Common myeloid progenitor, CD34-positive (primary cell): ENCODE measurements at regions not wholly inside any gene's neighbourhood (a gene's known extent, or its start where the extent isn't known, plus 50 kb on each side); places are given as distances from the start of the nearest gene placed in this dataset.
A peak's percentile ranks its signal among the peaks of the same experiment; 100 is the strongest.

Experiments used
- CTCF ChIA-PET: fragments of 350-600 bp; sonication (Branson Sonifier 250); formaldehyde crosslinking; loops from one replicate; lab custom pipeline; 2021; ENCODE audit warnings: antibody characterized with exemption; lab: Charles Lee
- POLR2A ChIA-PET: fragments of 350-600 bp; sonication (Branson Sonifier 250); formaldehyde crosslinking; loops from one replicate; lab custom pipeline; 2021; ENCODE audit warnings: antibody characterized with exemption; lab: Charles Lee
- DNase-seq, 3 donors: peaks; one replicate each; pipeline versions ENCODE4 v3.0.0 to v3.0.0-alpha.2; 2013
- H3K27ac ChIP-seq, 2 experiments: 1 replicate in 1 of 2; 2 replicates in 1 of 2; pipeline ENCODE4 v1.7.0; 2013; ENCODE audit warnings: inconsistent platforms in 2 of 2, low read length in 2 of 2, mild to moderate bottlenecking in 2 of 2, low read depth in 1 of 2, moderate library complexity in 1 of 2; ENCODE audit not compliant: severe bottlenecking in 2 of 2, insufficient read depth in 1 of 2, poor library complexity in 1 of 2
- H3K27me3 ChIP-seq, 5 experiments: replicated peaks in 2 of 5; 1 replicate in 3 of 5; 2 replicates in 2 of 5; pipeline versions ENCODE4 v1.6.1 to v1.7.0; 2013; ENCODE audit warnings: low read length in 4 of 5, mild to moderate bottlenecking in 2 of 5, moderate library complexity in 2 of 5, inconsistent platforms in 1 of 5; ENCODE audit not compliant: insufficient read depth in 5 of 5, control insufficient read depth in 4 of 5
- H3K36me3 ChIP-seq, 4 experiments: 1 replicate in 2 of 4; 2 replicates in 2 of 4; pipeline versions ENCODE4 v1.6.1 to v1.7.0; 2013; ENCODE audit warnings: low read length in 3 of 4, control low read depth in 1 of 4, mild to moderate bottlenecking in 1 of 4; ENCODE audit not compliant: control insufficient read depth in 4 of 4, insufficient read depth in 4 of 4
- H3K4me1 ChIP-seq, 4 experiments: 1 replicate in 3 of 4; 2 replicates in 1 of 4; pipeline versions ENCODE4 v1.6.1 to v1.7.1; 2013; ENCODE audit warnings: low read length in 3 of 4, mild to moderate bottlenecking in 3 of 4, control low read depth in 1 of 4, inconsistent platforms in 1 of 4, moderate library complexity in 1 of 4; ENCODE audit not compliant: control insufficient read depth in 4 of 4, insufficient read depth in 4 of 4; ENCODE audit errors: control extremely low read depth in 1 of 4
- H3K4me3 ChIP-seq, 7 experiments: 1 replicate in 4 of 7; 2 replicates in 3 of 7; pipeline versions ENCODE4 v1.5.1 to v1.7.0; 2013; ENCODE audit warnings: mild to moderate bottlenecking in 7 of 7, low read length in 6 of 7, moderate library complexity in 6 of 7, inconsistent platforms in 2 of 7, low read depth in 2 of 7, control low read depth in 1 of 7; ENCODE audit not compliant: insufficient read depth in 4 of 7, control insufficient read depth in 1 of 7; ENCODE audit errors: extremely low read depth in 1 of 7
- H3K9me3 ChIP-seq, 5 experiments: 1 replicate in 4 of 5; 2 replicates in 1 of 5; pipeline versions ENCODE4 v1.6.1 to v1.7.1; 2013; ENCODE audit warnings: low read length in 4 of 5, mild to moderate bottlenecking in 2 of 5, inconsistent platforms in 1 of 5, low read depth in 1 of 5, moderate library complexity in 1 of 5; ENCODE audit not compliant: control insufficient read depth in 4 of 5, insufficient read depth in 2 of 5; ENCODE audit errors: control extremely low read depth in 1 of 5
- WGBS: methylation state at CpG from one replicate; pipeline ENCODE4 v1.1.5; 2013; ENCODE audit not compliant: insufficient coverage; 5-methylcytosine and 5-hydroxymethylcytosine counted together

- CTCF ChIA-PET, result interaction anchor here (0.6 to 5.3 kb wide), 15 partner anchors 9 to 307 kb away, joined by 3 to 33 read pairs (median 4); no protein-coding TSS in a partner anchor
- H3K27ac ChIP-seq, result no peak overlapping the region
Measured at GRCh38 chr18:54679318-54680149, 88.5 kb downstream of the DYNAP start.

GRCh38 chr18:54684784-54685183 lies 93.7 kb downstream of the DYNAP start:
- CTCF ChIA-PET, result interaction anchor here (1.2 kb wide), 1 partner anchor 278 kb away, joined by 3 read pairs; no protein-coding TSS in a partner anchor
- Histone ChIP-seq H3K4me3 (no peak overlapping the region), H3K27ac (no peak overlapping the region), H3K36me3 (no peaks in the 10 kb centered on the region), H3K9me3 (no peaks in the 10 kb centered on the region), H3K4me1 (peaks cover 0 to 2% (median 0%) of the 10 kb centered on the region in 4 experiments), H3K27me3 (peaks cover 0 to 16% (median 3%) of the 10 kb centered on the region in 5 experiments)
- WGBS, result 14% methylated on average over 4 of the region's 6 CpGs
- POLR2A ChIA-PET, result no interaction called here
- DNase-seq, result peak in 1 of 3 donors; percentile 26

More at GRCh38 chr18:54679318-54680149, 88.5 kb downstream of the DYNAP start:
- H3K4me1 ChIP-seq, result no peaks in the 10 kb centered on the region
- 80% methylated on average over 1 of the region's 4 CpGs for WGBS
- no peak overlapping the region for H3K4me3 ChIP-seq
- POLR2A ChIA-PET, result no interaction called here
- H3K9me3 ChIP-seq, result peaks cover 0 to 1% (median 0%) of the 10 kb centered on the region in 5 experiments
- H3K27me3 ChIP-seq, result peaks cover 0 to 7% (median 0%) of the 10 kb centered on the region in 5 experiments
- no peaks in the 10 kb centered on the region for H3K36me3 ChIP-seq
- peak; percentile 71 to 85 (median 85) for DNase-seq

- peaks cover 0 to 4% (median 0%) of the 10 kb centered on the region in 4 experiments for H3K4me1 ChIP-seq
- H3K27ac ChIP-seq, result no peak overlapping the region
- H3K9me3 ChIP-seq, result peaks cover 0 to 5% (median 0%) of the 10 kb centered on the region in 5 experiments
- ChIA-PET CTCF (interaction anchor here (0.9 to 1.3 kb wide), 2 partner anchors 8 to 10 kb away, joined by 3 read pairs; no protein-coding TSS in a partner anchor), POLR2A (no interaction called here)
- H3K4me3 ChIP-seq, result no peak overlapping the region
- H3K27me3 ChIP-seq, result peaks cover 0 to 17% (median 3%) of the 10 kb centered on the region in 5 experiments
- 100% methylated on average over 1 of the region's 2 CpGs for WGBS
- no peaks in the 10 kb centered on the region for H3K36me3 ChIP-seq
- no peak for DNase-seq
Measured at GRCh38 chr18:54689319-54689718, 98.3 kb downstream of the DYNAP start.

DNA sequence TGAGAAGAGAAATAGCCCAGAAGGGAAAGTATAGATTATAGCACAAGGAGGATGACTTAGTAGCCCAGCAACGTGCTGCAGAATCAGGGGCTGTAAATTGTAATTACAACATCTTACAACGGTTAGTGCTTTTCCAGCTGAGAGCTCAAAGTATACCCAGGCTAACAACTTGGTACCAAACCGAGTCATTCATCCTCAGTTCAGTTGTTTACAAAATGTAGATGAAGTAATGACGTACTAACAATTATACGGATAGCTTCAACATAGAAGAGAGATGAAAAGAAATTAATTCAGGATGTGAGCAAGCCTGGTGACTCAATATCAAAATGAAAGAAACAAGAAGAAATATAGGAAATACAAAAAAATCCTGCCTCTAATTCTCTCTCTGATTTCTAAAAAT lies 99.2 kb downstream of the DYNAP start:
- no peak overlapping the region for H3K4me3 ChIP-seq
- H3K9me3 ChIP-seq, result peaks cover 0 to 5% (median 0%) of the 10 kb centered on the region in 5 experiments
- DNase-seq, result no peak
- POLR2A ChIA-PET, result no interaction called here
- CTCF ChIA-PET, result interaction anchor here (1.3 kb wide), 1 partner anchor 11 kb away, joined by 3 read pairs; no protein-coding TSS in a partner anchor
- peaks cover 0 to 14% (median 0%) of the 10 kb centered on the region in 5 experiments for H3K27me3 ChIP-seq
- peaks cover 0 to 2% (median 0%) of the 10 kb centered on the region in 4 experiments for H3K4me1 ChIP-seq
- 100% methylated on average over 2 of the region's 5 CpGs for WGBS
- H3K27ac ChIP-seq, result no peak overlapping the region
- no peaks in the 10 kb centered on the region for H3K36me3 ChIP-seq

DNA sequence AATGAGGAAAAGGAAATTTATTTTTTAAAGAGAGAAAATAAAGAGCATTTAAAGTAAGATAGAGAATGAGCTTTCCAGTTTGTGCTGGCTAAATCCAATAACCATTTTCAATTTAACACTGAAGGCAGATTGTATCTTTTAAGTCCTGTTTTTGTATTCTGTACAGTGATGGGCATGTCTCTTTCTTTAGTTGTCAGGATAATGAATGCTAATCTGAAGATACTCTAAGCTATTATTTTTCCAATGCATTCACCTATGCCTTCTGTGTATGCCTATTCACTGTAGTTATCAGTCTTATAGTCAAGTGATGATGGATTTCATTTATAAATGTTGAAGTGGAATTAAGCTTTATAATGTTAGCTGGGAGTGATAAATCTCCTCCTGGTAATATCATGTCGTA lies 101.4 kb downstream of the DYNAP start:
- ChIA-PET POLR2A (no interaction called here), CTCF (interaction anchor here (0.8 kb wide), 1 partner anchor 22 kb away, joined by 3 read pairs; no protein-coding TSS in a partner anchor)
- WGBS, result no CpG with 5 or more reads among the region's 1 CpG
- Histone ChIP-seq H3K4me3 (no peak overlapping the region), H3K4me1 (peaks cover 0 to 2% (median 0%) of the 10 kb centered on the region in 4 experiments), H3K36me3 (no peaks in the 10 kb centered on the region), H3K27me3 (peaks cover 0 to 16% (median 7%) of the 10 kb centered on the region in 5 experiments), H3K27ac (no peak overlapping the region), H3K9me3 (peaks cover 0 to 5% (median 0%) of the 10 kb centered on the region in 5 experiments)
- DNase-seq, result no peak

- Histone ChIP-seq H3K27ac (no peak overlapping the region), H3K9me3 (peaks cover 0 to 5% (median 0%) of the 10 kb centered on the region in 5 experiments), H3K4me1 (peaks cover 0 to 2% (median 0%) of the 10 kb centered on the region in 4 experiments), H3K36me3 (no peaks in the 10 kb centered on the region), H3K27me3 (peaks cover 0 to 15% (median 2%) of the 10 kb centered on the region in 5 experiments), H3K4me3 (no peak overlapping the region)
- POLR2A ChIA-PET, result no interaction called here
- 100% methylated on average over 2 of the region's 4 CpGs for WGBS
- CTCF ChIA-PET, result interaction anchor here (1.3 to 2.0 kb wide), 4 partner anchors 8 to 25 kb away, joined by 3 to 5 read pairs (median 4); no protein-coding TSS in a partner anchor
- DNase-seq, result no peak
Measured at GRCh38 chr18:54696616-54697293, 105.7 kb downstream of the DYNAP start.
